Keratinocyte (primary cell): ENCODE measurements at regions not wholly inside any gene's neighbourhood (a gene's known extent, or its start where the extent isn't known, plus 50 kb on each side); places are given as distances from the start of the nearest gene placed in this dataset.

Source experiments
- DNase-seq: peaks from one replicate; pipeline ENCODE4 v3.0.0-alpha.2; 2011; ENCODE audit warnings: low read depth, missing footprints, low spot score
- FAIRE-seq: peaks from 2 replicates; lab custom pipeline; 2011; peaks lifted over from hg19 to GRCh38; lab: Jason Lieb, UNC
- H2AFZ ChIP-seq: 2 replicates; pipeline ENCODE4 v1.6.0; 2012; ENCODE audit warnings: low read length, control low read depth, inconsistent platforms; ENCODE audit not compliant: control insufficient read depth
- H3K27ac ChIP-seq: 2 replicates; pipeline ENCODE4 v1.5.1; 2011; ENCODE audit warnings: low read length; ENCODE audit not compliant: control insufficient read depth, insufficient read depth
- H3K27me3 ChIP-seq: 3 replicates; pipeline ENCODE4 v1.6.0; 2011; ENCODE audit warnings: low read length; ENCODE audit not compliant: control insufficient read depth, insufficient read depth; ENCODE audit errors: extremely low read depth
- H3K36me3 ChIP-seq, 2 experiments: 2 replicates in 1 of 2; 3 replicates in 1 of 2; pipeline ENCODE4 v1.5.1; 2011; ENCODE audit warnings: low read length in 2 of 2, mild to moderate bottlenecking in 1 of 2; ENCODE audit not compliant: control insufficient read depth in 2 of 2, insufficient read depth in 2 of 2; ENCODE audit errors: extremely low read depth in 1 of 2
- H3K4me1 ChIP-seq: 3 replicates; pipeline ENCODE4 v1.5.1; 2011; ENCODE audit warnings: low read length; ENCODE audit not compliant: control insufficient read depth, insufficient read depth; ENCODE audit errors: extremely low read depth
- H3K4me2 ChIP-seq: 3 replicates; pipeline ENCODE4 v1.6.0; 2011; ENCODE audit warnings: low read depth, low read length; ENCODE audit not compliant: control insufficient read depth, insufficient read depth; ENCODE audit errors: extremely low read depth
- H3K4me3 ChIP-seq, 3 experiments: fragments of 200-600 bp in 1 of 3; sonication (generic) in 1 of 3; 2 replicates in 2 of 3; 3 replicates in 1 of 3; pipeline ENCODE4 v1.5.1; 2011 to 2016; ENCODE audit warnings: low read length in 3 of 3, mild to moderate bottlenecking in 3 of 3, control low read depth in 2 of 3, inconsistent platforms in 1 of 3, low read depth in 1 of 3, mixed read lengths in 1 of 3, mixed run types in 1 of 3, moderate library complexity in 1 of 3; ENCODE audit not compliant: control insufficient read depth in 2 of 3, insufficient read depth in 2 of 3; ENCODE audit errors: extremely low read depth in 1 of 3
- H3K79me2 ChIP-seq: 2 replicates; pipeline ENCODE4 v1.6.0; 2012; ENCODE audit warnings: low read length; ENCODE audit not compliant: control insufficient read depth, insufficient read depth
- H3K9ac ChIP-seq: 3 replicates; pipeline ENCODE4 v1.6.0; 2011; ENCODE audit warnings: low read length; ENCODE audit not compliant: control insufficient read depth, insufficient read depth; ENCODE audit errors: extremely low read depth
- H3K9me1 ChIP-seq: 3 replicates; pipeline ENCODE4 v1.6.0; 2011; ENCODE audit warnings: low read length; ENCODE audit not compliant: control insufficient read depth, insufficient read depth; ENCODE audit errors: extremely low read depth
- H3K9me3 ChIP-seq: 2 replicates; pipeline ENCODE4 v1.5.1; 2012; ENCODE audit warnings: low read depth, low read length; ENCODE audit not compliant: control insufficient read depth
- H4K20me1 ChIP-seq: 3 replicates; pipeline ENCODE4 v1.6.0; 2011; ENCODE audit warnings: low read length; ENCODE audit not compliant: control insufficient read depth, insufficient read depth; ENCODE audit errors: extremely low read depth
- CTCF ChIP-seq, 3 experiments: IDR thresholded peaks in 1 of 3; conservative IDR thresholded peaks in 1 of 3; optimal IDR thresholded peaks in 1 of 3; 2 replicates in 2 of 3; 3 replicates in 1 of 3; pipeline versions ENCODE3 to v1.5.1; 2011; ENCODE audit warnings: low read length in 3 of 3, mild to moderate bottlenecking in 3 of 3, moderate library complexity in 2 of 3, control low read depth in 1 of 3, inconsistent platforms in 1 of 3; ENCODE audit not compliant: insufficient read depth in 2 of 3; ENCODE audit errors: extremely low read depth in 1 of 3
- EZH2 ChIP-seq: IDR thresholded peaks from one replicate; pipeline ENCODE4 v1.6.1; 2012; ENCODE audit warnings: inconsistent platforms, mild to moderate bottlenecking, low read length, moderate library complexity
- dilution Hi-C: fragments of 300-500 bp; cut with MboI; formaldehyde crosslinking; loops from one replicate; pipeline ENCODE4 v1.7.0; 2020; ENCODE audit warnings: low sequenced_read_pairs; ENCODE audit not compliant: extremely low pct_ligation_motif_present

GRCh38 chr9:99731950-99732349, 89.7 kb upstream of the NR4A3 start:
- Histone ChIP-seq H3K27me3 (no peaks in the 10 kb centered on the region), H3K27ac (no peak overlapping the region), H3K4me3 (no peak overlapping the region), H3K4me2 (no peak overlapping the region), H4K20me1 (no peaks in the 10 kb centered on the region), H3K9me1 (no peaks in the 10 kb centered on the region), H3K9me3 (no peaks in the 10 kb centered on the region), H3K36me3 (no peaks in the 10 kb centered on the region), H3K4me1 (no peaks in the 10 kb centered on the region), H3K9ac (no peak overlapping the region), H3K79me2 (no peaks in the 10 kb centered on the region), H2AFZ (no peak overlapping the region)
- no peak for FAIRE-seq
- DNase-seq: no peak
- dilution Hi-C loops: no loop called here
- TF ChIP-seq EZH2: no peak
- no peak for TF ChIP-seq CTCF (optimal IDR thresholded peaks at IDR 0.05 in 1 of 3, IDR thresholded peaks at IDR 0.05 in 1 of 3, conservative IDR thresholded peaks at IDR 0.05 in 1 of 3; ENCODE audit: extremely low read depth in 1 of 3, insufficient read depth in 2 of 3, low read length in 3 of 3)

GRCh38 chr9:99732715-99733114, 89.0 kb upstream of the NR4A3 start:
- Histone ChIP-seq H3K9ac (no peak overlapping the region), H3K27me3 (no peaks in the 10 kb centered on the region), H3K79me2 (no peaks in the 10 kb centered on the region), H3K27ac (no peak overlapping the region), H3K4me2 (no peak overlapping the region), H4K20me1 (no peaks in the 10 kb centered on the region), H3K36me3 (no peaks in the 10 kb centered on the region), H2AFZ (no peak overlapping the region), H3K4me1 (no peaks in the 10 kb centered on the region), H3K9me1 (no peaks in the 10 kb centered on the region), H3K9me3 (no peaks in the 10 kb centered on the region), H3K4me3 (no peak overlapping the region)
- dilution Hi-C loops: no loop called here
- no peak for FAIRE-seq
- DNase-seq: no peak
- TF ChIP-seq EZH2: no peak
- no peak for TF ChIP-seq CTCF (optimal IDR thresholded peaks at IDR 0.05 in 1 of 3, IDR thresholded peaks at IDR 0.05 in 1 of 3, conservative IDR thresholded peaks at IDR 0.05 in 1 of 3; ENCODE audit: extremely low read depth in 1 of 3, insufficient read depth in 2 of 3, low read length in 3 of 3)
